HG02642 (cell line): ENCODE measurements at regions not wholly inside any gene's neighbourhood (a gene's known extent, or its start where the extent isn't known, plus 50 kb on each side); places are given as distances from the start of the nearest gene placed in this dataset.
"Not testable (repeated sequence)": the region's sequence is repeated elsewhere in the genome, so short reads cannot be mapped to it uniquely, and the experiment has no call there.

Experiments
- ATAC-seq: cut with Tn5 transposase; IDR thresholded peaks from one replicate; pipeline ENCODE4 v1.9.1; 2021; ENCODE audit warnings: mild to moderate bottlenecking; ENCODE audit not compliant: unreplicated experiment, poor library complexity

- ATAC-seq: no peak
Observed at GRCh38 chr5:51558682-51559081, 175.4 kb downstream of the ISL1 start.

GRCh38 chr5:51559339-51559738 is 176.1 kb downstream of the ISL1 start:
- no peak for ATAC-seq

- ATAC-seq: no peak
Observed at GRCh38 chr5:51559921-51560658, 176.8 kb downstream of the ISL1 start.

GRCh38 chr5:51566953-51567352 is 183.7 kb downstream of the ISL1 start:
- no peak for ATAC-seq

- no peak for ATAC-seq
Observed at GRCh38 chr5:51567636-51568035, 184.4 kb downstream of the ISL1 start.

- no peak for ATAC-seq
Observed at GRCh38 chr5:51573835-51574234, 190.6 kb downstream of the ISL1 start.

- ATAC-seq: no peak
Observed at GRCh38 chr5:51582871-51583394, 199.7 kb downstream of the ISL1 start.

GRCh38 chr5:51598026-51598425 is 214.8 kb downstream of the ISL1 start:
- no peak for ATAC-seq

- ATAC-seq: no peak
Observed at GRCh38 chr5:51599587-51599986, 216.3 kb downstream of the ISL1 start.

GRCh38 chr5:51604324-51604723 is 221.1 kb downstream of the ISL1 start:
- no peak for ATAC-seq

- no peak for ATAC-seq
Observed at GRCh38 chr5:51606921-51607320, 223.7 kb downstream of the ISL1 start.

- ATAC-seq: no peak
Observed at GRCh38 chr5:51618234-51618633, 235.0 kb downstream of the ISL1 start.

GRCh38 chr5:51621156-51621555 is 237.9 kb downstream of the ISL1 start:
- no peak for ATAC-seq

- no peak for ATAC-seq
Observed at GRCh38 chr5:51622161-51622790, 239.0 kb downstream of the ISL1 start.

- ATAC-seq: no peak
Observed at GRCh38 chr5:51625224-51625968, 242.1 kb downstream of the ISL1 start.

- no peak for ATAC-seq
Observed at GRCh38 chr5:51632027-51632426, 248.8 kb downstream of the ISL1 start.

- no peak for ATAC-seq
Observed at GRCh38 chr5:51632793-51633192, 249.5 kb downstream of the ISL1 start.

- not testable (repeated sequence) for ATAC-seq
Observed at GRCh38 chr5:51636973-51637372, 253.7 kb downstream of the ISL1 start.

- ATAC-seq: no peak
Observed at GRCh38 chr5:51644976-51645375, 261.7 kb downstream of the ISL1 start.

GRCh38 chr5:51646482-51646881 is 263.2 kb downstream of the ISL1 start:
- no peak for ATAC-seq

- no peak for ATAC-seq
Observed at GRCh38 chr5:51650824-51651223, 267.6 kb downstream of the ISL1 start.
